ENCODE measurements at regions not wholly inside any gene's neighbourhood (a gene's known extent, or its start where the extent isn't known, plus 50 kb on each side); places are given as distances from the start of the nearest gene placed in this dataset.

GRCh38 chr18:73742957-73743356, 404.7 kb downstream of the FBXO15 start (continued):
- TF ChIP-seq, protein P1, sequence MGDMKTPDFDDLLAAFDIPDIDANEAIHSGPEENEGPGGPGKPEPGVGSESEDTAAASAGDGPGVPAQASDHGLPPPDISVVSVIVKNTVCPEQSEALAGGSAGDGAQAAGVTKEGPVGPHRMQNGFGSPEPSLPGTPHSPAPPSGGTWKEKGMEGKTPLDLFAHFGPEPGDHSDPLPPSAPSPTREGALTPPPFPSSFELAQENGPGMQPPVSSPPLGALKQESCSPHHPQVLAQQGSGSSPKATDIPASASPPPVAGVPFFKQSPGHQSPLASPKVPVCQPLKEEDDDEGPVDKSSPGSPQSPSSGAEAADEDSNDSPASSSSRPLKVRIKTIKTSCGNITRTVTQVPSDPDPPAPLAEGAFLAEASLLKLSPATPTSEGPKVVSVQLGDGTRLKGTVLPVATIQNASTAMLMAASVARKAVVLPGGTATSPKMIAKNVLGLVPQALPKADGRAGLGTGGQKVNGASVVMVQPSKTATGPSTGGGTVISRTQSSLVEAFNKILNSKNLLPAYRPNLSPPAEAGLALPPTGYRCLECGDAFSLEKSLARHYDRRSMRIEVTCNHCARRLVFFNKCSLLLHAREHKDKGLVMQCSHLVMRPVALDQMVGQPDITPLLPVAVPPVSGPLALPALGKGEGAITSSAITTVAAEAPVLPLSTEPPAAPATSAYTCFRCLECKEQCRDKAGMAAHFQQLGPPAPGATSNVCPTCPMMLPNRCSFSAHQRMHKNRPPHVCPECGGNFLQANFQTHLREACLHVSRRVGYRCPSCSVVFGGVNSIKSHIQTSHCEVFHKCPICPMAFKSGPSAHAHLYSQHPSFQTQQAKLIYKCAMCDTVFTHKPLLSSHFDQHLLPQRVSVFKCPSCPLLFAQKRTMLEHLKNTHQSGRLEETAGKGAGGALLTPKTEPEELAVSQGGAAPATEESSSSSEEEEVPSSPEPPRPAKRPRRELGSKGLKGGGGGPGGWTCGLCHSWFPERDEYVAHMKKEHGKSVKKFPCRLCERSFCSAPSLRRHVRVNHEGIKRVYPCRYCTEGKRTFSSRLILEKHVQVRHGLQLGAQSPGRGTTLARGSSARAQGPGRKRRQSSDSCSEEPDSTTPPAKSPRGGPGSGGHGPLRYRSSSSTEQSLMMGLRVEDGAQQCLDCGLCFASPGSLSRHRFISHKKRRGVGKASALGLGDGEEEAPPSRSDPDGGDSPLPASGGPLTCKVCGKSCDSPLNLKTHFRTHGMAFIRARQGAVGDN (IDR thresholded peaks at IDR 0.05): no peak
- TF ChIP-seq, protein P2, sequence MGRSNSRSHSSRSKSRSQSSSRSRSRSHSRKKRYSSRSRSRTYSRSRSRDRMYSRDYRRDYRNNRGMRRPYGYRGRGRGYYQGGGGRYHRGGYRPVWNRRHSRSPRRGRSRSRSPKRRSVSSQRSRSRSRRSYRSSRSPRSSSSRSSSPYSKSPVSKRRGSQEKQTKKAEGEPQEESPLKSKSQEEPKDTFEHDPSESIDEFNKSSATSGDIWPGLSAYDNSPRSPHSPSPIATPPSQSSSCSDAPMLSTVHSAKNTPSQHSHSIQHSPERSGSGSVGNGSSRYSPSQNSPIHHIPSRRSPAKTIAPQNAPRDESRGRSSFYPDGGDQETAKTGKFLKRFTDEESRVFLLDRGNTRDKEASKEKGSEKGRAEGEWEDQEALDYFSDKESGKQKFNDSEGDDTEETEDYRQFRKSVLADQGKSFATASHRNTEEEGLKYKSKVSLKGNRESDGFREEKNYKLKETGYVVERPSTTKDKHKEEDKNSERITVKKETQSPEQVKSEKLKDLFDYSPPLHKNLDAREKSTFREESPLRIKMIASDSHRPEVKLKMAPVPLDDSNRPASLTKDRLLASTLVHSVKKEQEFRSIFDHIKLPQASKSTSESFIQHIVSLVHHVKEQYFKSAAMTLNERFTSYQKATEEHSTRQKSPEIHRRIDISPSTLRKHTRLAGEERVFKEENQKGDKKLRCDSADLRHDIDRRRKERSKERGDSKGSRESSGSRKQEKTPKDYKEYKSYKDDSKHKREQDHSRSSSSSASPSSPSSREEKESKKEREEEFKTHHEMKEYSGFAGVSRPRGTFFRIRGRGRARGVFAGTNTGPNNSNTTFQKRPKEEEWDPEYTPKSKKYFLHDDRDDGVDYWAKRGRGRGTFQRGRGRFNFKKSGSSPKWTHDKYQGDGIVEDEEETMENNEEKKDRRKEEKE (IDR thresholded peaks at IDR 0.05): no peak
- TF ChIP-seq BACH1 (IDR thresholded peaks at IDR 0.05; ENCODE audit: borderline replicate concordance): no peak
- TF ChIP-seq ZBTB4 (CRISPR knock-in tag; IDR thresholded peaks at IDR 0.05): no peak
- no peak for TF ChIP-seq YY1 (IDR thresholded peaks at IDR 0.05; ENCODE audit: low read depth, low read length)
- no peak for TF ChIP-seq BCL3 (IDR thresholded peaks at IDR 0.05; ENCODE audit: borderline replicate concordance, insufficient read depth, low read depth, low read length, poor library complexity, severe bottlenecking)
- no peak for TF ChIP-seq RFX5 (IDR thresholded peaks at IDR 0.05; ENCODE audit: low read depth, low read length)
